A549 (cell line): ENCODE measurements at regions not wholly inside any gene's neighbourhood (a gene's known extent, or its start where the extent isn't known, plus 50 kb on each side); places are given as distances from the start of the nearest gene placed in this dataset.

Experiments
- BCL3 ChIP-seq: fragments of >200 bp; sonication (Bioruptor Twin); formaldehyde crosslinking; IDR thresholded peaks from 3 replicates; pipeline ENCODE4 v1.6.1; 2016
- BHLHE40 ChIP-seq: IDR thresholded peaks from 2 replicates; pipeline ENCODE4 v1.6.1; 2012; ENCODE audit warnings: low read depth, low read length, inconsistent platforms
- CBX8 ChIP-seq: fragments of 200-600 bp; sonication (generic); IDR thresholded peaks from 2 replicates; pipeline ENCODE4 v1.6.1; 2016
- CHD4 ChIP-seq: fragments of 200-600 bp; sonication (generic); IDR thresholded peaks from 2 replicates; pipeline ENCODE4 v1.6.1; 2016; ENCODE audit warnings: antibody characterized with exemption, mild to moderate bottlenecking, borderline replicate concordance
- CTCF ChIP-seq: fragments of >200 bp; sonication (Bioruptor Twin); formaldehyde crosslinking; IDR thresholded peaks from 3 replicates; pipeline ENCODE4 v1.5.1; 2016
- E2F6 ChIP-seq: IDR thresholded peaks from 2 replicates; pipeline ENCODE4 v1.6.1; 2012; ENCODE audit warnings: low read depth, borderline replicate concordance
- EP300 ChIP-seq, 2 experiments: fragments of >200 bp; sonication (Bioruptor Twin); formaldehyde crosslinking; IDR thresholded peaks; 2 replicates in 1 of 2; 3 replicates in 1 of 2; pipeline ENCODE4 v1.6.1; 2016 to 2017
- KDM1A ChIP-seq: fragments of 200-600 bp; sonication (generic); IDR thresholded peaks from 2 replicates; pipeline ENCODE4 v1.6.1; 2016; ENCODE audit warnings: low read depth, mild to moderate bottlenecking
- MAX ChIP-seq: IDR thresholded peaks from 2 replicates; pipeline ENCODE4 v1.6.1; 2012
- NFE2L2 ChIP-seq: fragments of 150-350 bp; conservative IDR thresholded peaks from 2 replicates; pipeline ENCODE4 v1.6.1; 2014; ENCODE audit warnings: low read length
- REST ChIP-seq: fragments of 200-600 bp; sonication (generic); IDR thresholded peaks from 2 replicates; pipeline ENCODE4 v1.6.1; 2016; ENCODE audit warnings: antibody characterized with exemption, mild to moderate bottlenecking, moderate library complexity
- SREBF2 ChIP-seq: fragments of 450-650 bp; IDR thresholded peaks from 2 replicates; pipeline ENCODE4 v1.6.1; 2014; ENCODE audit warnings: mild to moderate bottlenecking, moderate library complexity
- ZFP36 ChIP-seq: fragments of 450-650 bp; IDR thresholded peaks from 2 replicates; pipeline ENCODE4 v1.6.1; 2014; ENCODE audit warnings: borderline replicate concordance; ENCODE audit not compliant: partially characterized antibody

GRCh38 chr10:21308018-21308417 is 217.5 kb downstream of the SKIDA1 start:
- TF ChIP-seq NFE2L2 (no peak), CTCF (no peak), CHD4 (no peak), ZFP36 (no peak), E2F6 (no peak), CBX8 (no peak), BHLHE40 (no peak), SREBF2 (no peak), KDM1A (no peak), REST (no peak), MAX (no peak), BCL3 (no peak), EP300 (IDR thresholded peaks at IDR 0.05) (no peak)
